ENCODE measurements at regions not wholly inside any gene's neighbourhood (a gene's known extent, or its start where the extent isn't known, plus 50 kb on each side); places are given as distances from the start of the nearest gene placed in this dataset.

GRCh38 chr22:48309836-48310235 lies 1517.8 kb downstream of the BRD1 start:
- TF ChIP-seq ZFP30 (CRISPR knock-in tag; IDR thresholded peaks at IDR 0.05) (no peak), CSDC2 (CRISPR knock-in tag; IDR thresholded peaks at IDR 0.05) (no peak), ARNTL (CRISPR knock-in tag; IDR thresholded peaks at IDR 0.05; ENCODE audit: borderline replicate concordance, low read depth) (no peak)

All from SK-N-SH treated with all-trans-retinoic acid at 6 μM for 48 hours (cell line).